ENCODE measurements at regions not wholly inside any gene's neighbourhood (a gene's known extent, or its start where the extent isn't known, plus 50 kb on each side); places are given as distances from the start of the nearest gene placed in this dataset.

DNA sequence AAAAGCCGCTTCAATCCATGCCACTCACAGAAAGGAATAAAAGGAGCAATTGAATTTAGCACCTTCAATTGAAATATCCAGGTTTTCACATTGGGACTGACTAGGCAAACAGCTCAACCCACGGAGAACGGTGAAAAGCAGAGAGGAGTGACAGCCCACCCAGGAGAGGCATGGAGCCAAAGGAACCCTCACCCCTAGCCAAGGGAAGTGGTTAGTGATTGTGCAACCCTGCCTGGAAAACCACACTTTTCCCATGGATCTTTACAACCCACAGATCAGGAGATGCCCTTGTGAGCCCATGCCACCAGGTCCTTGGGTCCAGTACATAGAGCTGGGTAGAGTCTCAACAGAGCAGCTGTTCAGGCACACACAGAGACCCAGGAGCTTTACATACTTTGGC lies 911.8 kb downstream of the EPHA7 start:
- H3K4me3 ChIP-seq: no peak overlapping the region
- TF ChIP-seq, protein P1, sequence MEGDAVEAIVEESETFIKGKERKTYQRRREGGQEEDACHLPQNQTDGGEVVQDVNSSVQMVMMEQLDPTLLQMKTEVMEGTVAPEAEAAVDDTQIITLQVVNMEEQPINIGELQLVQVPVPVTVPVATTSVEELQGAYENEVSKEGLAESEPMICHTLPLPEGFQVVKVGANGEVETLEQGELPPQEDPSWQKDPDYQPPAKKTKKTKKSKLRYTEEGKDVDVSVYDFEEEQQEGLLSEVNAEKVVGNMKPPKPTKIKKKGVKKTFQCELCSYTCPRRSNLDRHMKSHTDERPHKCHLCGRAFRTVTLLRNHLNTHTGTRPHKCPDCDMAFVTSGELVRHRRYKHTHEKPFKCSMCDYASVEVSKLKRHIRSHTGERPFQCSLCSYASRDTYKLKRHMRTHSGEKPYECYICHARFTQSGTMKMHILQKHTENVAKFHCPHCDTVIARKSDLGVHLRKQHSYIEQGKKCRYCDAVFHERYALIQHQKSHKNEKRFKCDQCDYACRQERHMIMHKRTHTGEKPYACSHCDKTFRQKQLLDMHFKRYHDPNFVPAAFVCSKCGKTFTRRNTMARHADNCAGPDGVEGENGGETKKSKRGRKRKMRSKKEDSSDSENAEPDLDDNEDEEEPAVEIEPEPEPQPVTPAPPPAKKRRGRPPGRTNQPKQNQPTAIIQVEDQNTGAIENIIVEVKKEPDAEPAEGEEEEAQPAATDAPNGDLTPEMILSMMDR (IDR thresholded peaks at IDR 0.05): no peak
- no peaks in the 10 kb centered on the region for H3K36me3 ChIP-seq
- H3K9me3 ChIP-seq: no peaks in the 10 kb centered on the region
- intact Hi-C loops (cut with DNase I): no loop called here
- DNase-seq (ENCODE audit: low spot score in 2 of 2): no peak
- H3K4me1 ChIP-seq: no peaks in the 10 kb centered on the region
- H3K27me3 ChIP-seq: no peaks in the 10 kb centered on the region
- no peak overlapping the region for H3K27ac ChIP-seq

DNA sequence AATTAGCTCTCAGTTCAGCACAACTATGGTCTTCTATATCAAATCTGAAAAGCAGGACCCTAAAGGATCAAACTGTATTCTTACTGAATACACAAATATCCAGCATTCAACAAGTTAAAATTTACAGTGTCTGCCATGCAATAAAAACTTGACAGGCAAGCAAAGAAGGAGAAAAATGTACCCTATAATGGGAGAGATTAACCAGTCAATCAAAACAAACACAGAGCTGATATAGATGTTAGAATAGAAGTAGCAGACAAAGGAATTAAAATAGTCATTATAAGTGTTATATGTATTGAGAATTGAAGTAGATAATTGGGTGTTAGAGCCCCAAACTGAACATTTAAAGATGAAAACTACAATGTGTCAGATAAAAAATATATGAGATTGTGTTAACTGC lies 914.9 kb downstream of the EPHA7 start:
- Histone ChIP-seq H3K36me3 (no peaks in the 10 kb centered on the region), H3K9me3 (no peaks in the 10 kb centered on the region), H3K4me3 (no peak overlapping the region), H3K27me3 (no peaks in the 10 kb centered on the region), H3K4me1 (no peaks in the 10 kb centered on the region), H3K27ac (no peak overlapping the region)
- intact Hi-C loops (cut with DNase I): no loop called here
- TF ChIP-seq, protein P1 (IDR thresholded peaks at IDR 0.05): no peak
- DNase-seq (ENCODE audit: low spot score in 2 of 2): no peak

DNA sequence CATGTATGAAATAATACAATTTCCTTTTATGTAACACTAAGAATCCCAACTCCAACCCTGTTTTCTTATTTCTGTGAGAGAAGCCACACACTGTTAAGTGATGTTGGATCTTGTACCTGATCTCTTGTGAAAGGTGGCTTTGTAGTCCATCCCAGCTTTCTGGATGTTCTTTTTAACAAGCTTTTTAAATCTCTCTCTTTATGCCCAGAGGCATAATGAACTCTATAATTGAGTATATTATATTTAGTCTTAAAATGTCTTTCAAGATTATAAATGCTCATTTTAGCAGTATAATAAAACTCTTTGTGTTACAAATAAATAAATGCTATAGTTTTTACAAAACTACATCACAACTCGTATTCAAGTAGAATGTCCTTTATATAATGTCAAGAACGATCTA lies 922.1 kb downstream of the EPHA7 start:
- intact Hi-C loops (cut with DNase I): no loop called here
- H3K27ac ChIP-seq: no peak overlapping the region

DNA sequence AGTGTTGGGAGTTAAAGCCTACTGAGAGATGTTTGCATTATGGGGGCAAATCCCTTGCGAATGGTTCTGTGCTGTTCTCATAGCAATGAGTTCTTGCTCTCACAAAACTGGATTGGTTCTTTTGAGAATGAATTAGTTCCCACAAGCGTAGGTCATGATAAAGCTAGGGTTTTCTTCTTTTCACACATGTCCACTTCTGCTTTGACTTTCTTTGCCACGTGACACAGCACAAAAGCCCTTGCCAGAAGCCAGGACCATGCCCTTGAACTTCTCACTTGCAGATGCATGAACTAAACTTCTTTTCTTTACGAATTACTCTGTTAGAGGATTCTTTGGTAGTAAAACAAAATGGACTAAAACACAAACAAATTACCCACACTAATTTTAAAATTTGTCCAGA lies 922.8 kb downstream of the EPHA7 start:
- H3K27ac ChIP-seq: no peak overlapping the region
- no peaks in the 10 kb centered on the region for H3K4me1 ChIP-seq
- no peak overlapping the region for H3K4me3 ChIP-seq
- H3K36me3 ChIP-seq: no peaks in the 10 kb centered on the region
- intact Hi-C loops (cut with DNase I): no loop called here
- H3K9me3 ChIP-seq: no peaks in the 10 kb centered on the region
- TF ChIP-seq, protein P1 (IDR thresholded peaks at IDR 0.05): no peak
- no peaks in the 10 kb centered on the region for H3K27me3 ChIP-seq
- no peak for DNase-seq (ENCODE audit: low spot score in 2 of 2)

More for the DNA sequence above, 922.1 kb downstream of the EPHA7 start:
- no peak overlapping the region for H3K4me3 ChIP-seq
- TF ChIP-seq, protein P1 (IDR thresholded peaks at IDR 0.05): no peak
- H3K36me3 ChIP-seq: no peaks in the 10 kb centered on the region
- no peaks in the 10 kb centered on the region for H3K9me3 ChIP-seq
- no peaks in the 10 kb centered on the region for H3K4me1 ChIP-seq
- no peaks in the 10 kb centered on the region for H3K27me3 ChIP-seq
- DNase-seq (ENCODE audit: low spot score in 2 of 2): no peak

DNA sequence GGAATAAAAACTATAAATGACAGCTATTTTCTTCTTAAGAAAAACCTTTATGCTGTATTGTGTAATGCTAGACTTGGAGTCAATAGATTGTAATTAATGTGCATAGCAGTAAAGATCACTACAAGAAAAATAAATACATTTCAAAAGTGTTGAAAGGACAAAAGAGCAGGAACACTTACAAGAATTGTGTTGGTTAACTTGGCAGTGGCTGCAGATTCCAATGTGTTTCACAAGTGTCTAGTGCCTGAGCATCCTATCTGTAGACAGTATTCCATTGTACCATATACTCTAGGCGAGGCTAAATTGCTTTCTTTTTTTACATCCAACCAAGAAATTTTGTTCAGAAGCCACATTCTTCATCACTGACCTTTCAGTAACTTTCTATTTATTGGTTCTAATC lies 924.1 kb downstream of the EPHA7 start:
- no peak overlapping the region for H3K4me3 ChIP-seq
- H3K27me3 ChIP-seq: no peaks in the 10 kb centered on the region
- intact Hi-C loops (cut with DNase I): no loop called here
- no peak for DNase-seq (ENCODE audit: low spot score in 2 of 2)
- H3K27ac ChIP-seq: no peak overlapping the region
- no peaks in the 10 kb centered on the region for H3K4me1 ChIP-seq
- no peaks in the 10 kb centered on the region for H3K9me3 ChIP-seq
- TF ChIP-seq, protein P1 (IDR thresholded peaks at IDR 0.05): no peak
- H3K36me3 ChIP-seq: no peaks in the 10 kb centered on the region

DNA sequence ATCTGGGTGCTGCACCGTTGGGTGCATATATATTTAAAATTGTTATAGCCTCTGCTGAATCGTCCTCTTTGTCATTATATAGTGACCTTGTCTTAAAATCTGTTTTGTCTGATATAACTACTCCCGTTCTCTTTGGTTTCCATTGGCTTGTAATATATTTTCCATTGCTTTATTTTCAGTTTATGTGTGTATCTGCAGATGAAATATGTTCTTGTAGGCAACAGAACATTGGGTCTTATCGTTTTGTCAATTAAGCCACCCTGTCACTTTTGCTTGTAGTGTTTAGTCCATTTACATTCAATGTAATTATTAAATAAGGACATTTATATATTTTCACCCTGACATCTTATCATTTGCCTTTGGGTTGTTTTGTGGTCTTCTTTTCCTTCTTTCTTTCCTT lies 933.9 kb downstream of the EPHA7 start:
- Histone ChIP-seq H3K27ac (no peak overlapping the region), H3K36me3 (no peaks in the 10 kb centered on the region), H3K27me3 (no peaks in the 10 kb centered on the region), H3K4me3 (no peak overlapping the region), H3K4me1 (no peaks in the 10 kb centered on the region), H3K9me3 (no peaks in the 10 kb centered on the region)
- TF ChIP-seq, protein P1 (IDR thresholded peaks at IDR 0.05): no peak
- no peak for DNase-seq (ENCODE audit: low spot score in 2 of 2)
- intact Hi-C loops (cut with DNase I): no loop called here
